WERI-Rb-1 (cell line): ENCODE measurements at regions not wholly inside any gene's neighbourhood (a gene's known extent, or its start where the extent isn't known, plus 50 kb on each side); places are given as distances from the start of the nearest gene placed in this dataset.
"Not testable (repeated sequence)": the region's sequence is repeated elsewhere in the genome, so short reads cannot be mapped to it uniquely, and the experiment has no call there.

Source experiments
- DNase-seq: peaks from one replicate; pipeline ENCODE4 v3.0.0-alpha.2; 2020
- H3K27ac ChIP-seq: fragments of 250-450 bp; sonication (Bioruptor Pico); 2 replicates; pipeline ENCODE4 v1.5.1; 2020; ENCODE audit warnings: mild to moderate bottlenecking, moderate library complexity
- H3K27me3 ChIP-seq: fragments of 250-450 bp; sonication (Bioruptor Pico); 2 replicates; pipeline ENCODE4 v1.5.1; 2021; ENCODE audit warnings: mild to moderate bottlenecking, low read depth, moderate library complexity; ENCODE audit not compliant: insufficient read depth, severe bottlenecking
- H3K36me3 ChIP-seq: fragments of 250-450 bp; sonication (Bioruptor Pico); 2 replicates; pipeline ENCODE4 v1.5.1; 2020; ENCODE audit warnings: mild to moderate bottlenecking, moderate library complexity
- H3K4me3 ChIP-seq: 2 replicates; pipeline ENCODE4 v1.5.1; 2011; ENCODE audit warnings: low read depth, mild to moderate bottlenecking, control low read depth, low read length
- H3K9me3 ChIP-seq: fragments of 250-450 bp; sonication (Bioruptor Pico); 2 replicates; pipeline ENCODE4 v1.5.1; 2021; ENCODE audit warnings: mild to moderate bottlenecking, moderate library complexity; ENCODE audit not compliant: severe bottlenecking
- CTCF ChIP-seq: IDR thresholded peaks from 2 replicates; pipeline ENCODE4 v1.5.1; 2011; ENCODE audit warnings: low read depth, mild to moderate bottlenecking, control low read depth, inconsistent platforms, low read length

- H3K27me3 ChIP-seq: no peaks in the 10 kb centered on the region
- H3K4me3 ChIP-seq: no peak overlapping the region
- H3K36me3 ChIP-seq: no peaks in the 10 kb centered on the region
- H3K27ac ChIP-seq: no peak overlapping the region
- peaks cover 3% of the 10 kb centered on the region for H3K9me3 ChIP-seq
- no peak for TF ChIP-seq CTCF
- no peak for DNase-seq
Measured at GRCh38 chr2:205868773-205869333, 186.6 kb downstream of the NRP2 start.

- DNase-seq: no peak
- H3K27ac ChIP-seq: no peak overlapping the region
- no peaks in the 10 kb centered on the region for H3K36me3 ChIP-seq
- H3K9me3 ChIP-seq: no peaks in the 10 kb centered on the region
- no peak for TF ChIP-seq CTCF
- H3K27me3 ChIP-seq: no peaks in the 10 kb centered on the region
- no peak overlapping the region for H3K4me3 ChIP-seq
Measured at GRCh38 chr2:205868053-205868452, 185.8 kb downstream of the NRP2 start.

GRCh38 chr2:205867371-205867770, 185.1 kb downstream of the NRP2 start:
- Histone ChIP-seq H3K27ac (no peak overlapping the region), H3K36me3 (no peaks in the 10 kb centered on the region), H3K27me3 (no peaks in the 10 kb centered on the region), H3K4me3 (no peak overlapping the region), H3K9me3 (no peaks in the 10 kb centered on the region)
- TF ChIP-seq CTCF: no peak
- DNase-seq: no peak

GRCh38 chr2:205865905-205866441, 183.7 kb downstream of the NRP2 start:
- no peak overlapping the region for H3K4me3 ChIP-seq
- H3K36me3 ChIP-seq: no peaks in the 10 kb centered on the region
- no peak for TF ChIP-seq CTCF
- DNase-seq: no peak
- H3K27ac ChIP-seq: no peak overlapping the region
- no peaks in the 10 kb centered on the region for H3K9me3 ChIP-seq
- no peaks in the 10 kb centered on the region for H3K27me3 ChIP-seq

DNA sequence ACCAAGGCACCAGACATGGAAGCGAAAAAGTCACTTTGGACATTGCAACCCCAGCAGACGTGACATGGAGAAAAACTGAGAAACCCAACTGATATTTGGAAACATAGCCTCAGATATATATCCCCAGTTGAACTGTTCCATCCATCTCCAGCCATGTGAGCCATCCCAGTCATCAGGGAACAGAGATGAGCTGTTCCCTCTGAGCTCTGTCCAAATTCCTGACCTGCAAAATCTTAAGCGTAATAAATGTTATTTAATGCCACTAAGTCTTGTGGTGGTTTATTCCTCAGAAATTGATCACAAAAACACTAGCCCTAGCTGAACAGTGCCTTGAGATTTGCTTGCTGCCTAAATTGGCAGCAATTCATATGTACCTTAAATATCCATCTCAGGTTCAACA, 182.8 kb downstream of the NRP2 start:
- no peaks in the 10 kb centered on the region for H3K9me3 ChIP-seq
- no peaks in the 10 kb centered on the region for H3K36me3 ChIP-seq
- no peak overlapping the region for H3K4me3 ChIP-seq
- no peak for DNase-seq
- no peaks in the 10 kb centered on the region for H3K27me3 ChIP-seq
- no peak for TF ChIP-seq CTCF
- H3K27ac ChIP-seq: no peak overlapping the region

- no peaks in the 10 kb centered on the region for H3K9me3 ChIP-seq
Measured at GRCh38 chr2:205864491-205864890, 182.2 kb downstream of the NRP2 start.

DNA sequence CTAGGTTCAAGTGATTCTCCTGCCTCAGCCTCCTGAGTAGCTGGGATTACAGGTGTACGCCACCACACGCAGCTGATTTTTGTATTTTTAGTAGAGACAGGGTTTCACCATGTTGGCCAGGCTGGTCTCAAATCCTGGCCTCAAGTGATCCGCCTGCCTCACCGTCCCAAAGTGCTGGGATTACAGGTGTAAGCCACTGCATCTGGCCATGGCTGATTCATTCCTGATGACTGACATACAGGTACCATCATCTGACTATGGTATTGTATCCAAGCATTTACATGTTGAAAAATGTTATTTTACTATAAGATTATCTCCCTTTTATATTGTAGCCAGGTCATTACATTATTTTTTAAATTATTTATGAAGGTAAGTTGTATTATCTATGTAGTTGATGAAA, 180.5 kb downstream of the NRP2 start:
- H3K36me3 ChIP-seq, H3K27ac ChIP-seq, H3K4me3 ChIP-seq, H3K27me3 ChIP-seq, DNase-seq, H3K9me3 ChIP-seq: not testable (repeated sequence)

More at GRCh38 chr2:205864491-205864890, 182.2 kb downstream of the NRP2 start:
- no peaks in the 10 kb centered on the region for H3K36me3 ChIP-seq
- H3K4me3 ChIP-seq: no peak overlapping the region
- no peaks in the 10 kb centered on the region for H3K27me3 ChIP-seq
- DNase-seq: no peak
- no peak overlapping the region for H3K27ac ChIP-seq
- TF ChIP-seq CTCF: no peak
